Vagina (tissue), 2 donors: ENCODE measurements at regions not wholly inside any gene's neighbourhood (a gene's known extent, or its start where the extent isn't known, plus 50 kb on each side); places are given as distances from the start of the nearest gene placed in this dataset.

Experiments used
- POLR2A ChIP-seq, 2 donors: fragments of 450-650 bp; IDR thresholded peaks; one replicate each; pipeline ENCODE4 v1.6.1; 2017; ENCODE audit warnings: antibody characterized with exemption in 2 of 2, mild to moderate bottlenecking in 2 of 2, moderate library complexity in 2 of 2
- POLR2AphosphoS5 ChIP-seq, 2 donors: sonication (generic); formaldehyde crosslinking; IDR thresholded peaks; one replicate each; pipeline ENCODE4 v1.9.0; 2017; ENCODE audit warnings: antibody characterized with exemption in 2 of 2, mild to moderate bottlenecking in 2 of 2, low read depth in 1 of 2; ENCODE audit not compliant: insufficient read depth in 1 of 2

DNA sequence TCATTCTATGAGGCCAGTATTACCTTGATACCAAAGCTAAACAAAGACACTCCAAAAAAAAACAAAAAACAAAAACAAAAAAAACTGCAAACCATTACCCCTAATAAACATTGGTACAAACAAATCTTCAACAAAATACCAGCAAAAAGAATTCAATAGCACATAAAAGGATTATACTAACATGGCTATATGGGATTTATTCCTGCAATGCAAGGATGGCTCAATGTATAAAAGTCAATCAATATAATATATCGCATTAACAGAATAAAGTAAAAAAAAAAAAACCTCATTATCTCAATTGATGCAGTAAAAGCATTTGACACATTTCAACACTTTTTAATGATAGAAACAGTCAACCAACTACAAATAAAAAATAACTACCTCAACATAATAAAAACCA lies 233.3 kb upstream of the NFE2L3 start:
- no peak for TF ChIP-seq POLR2A (IDR thresholded peaks at IDR 0.05)
- no peak for TF ChIP-seq POLR2AphosphoS5 (IDR thresholded peaks at IDR 0.05; ENCODE audit: insufficient read depth in 1 of 2, low read depth in 1 of 2)
